IMR-90 (cell line): ENCODE measurements at regions not wholly inside any gene's neighbourhood (a gene's known extent, or its start where the extent isn't known, plus 50 kb on each side); places are given as distances from the start of the nearest gene placed in this dataset.

Experiments
- CEBPB ChIP-seq: IDR thresholded peaks from 2 replicates; pipeline ENCODE4 v1.6.1; 2012; ENCODE audit warnings: low read depth, low read length, improper control_type of control experiment
- CTCF ChIP-seq: conservative IDR thresholded peaks from 2 replicates; pipeline ENCODE4 v1.5.1; 2012; ENCODE audit warnings: mild to moderate bottlenecking, low read depth, low read length, improper control_type of control experiment
- MAZ ChIP-seq: IDR thresholded peaks from 2 replicates; pipeline ENCODE4 v1.6.1; 2012; ENCODE audit warnings: low read depth, mild to moderate bottlenecking, low read length, improper control_type of control experiment, moderate library complexity, borderline replicate concordance
- POLR2A ChIP-seq: IDR thresholded peaks from 2 replicates; pipeline ENCODE4 v1.6.1; 2012; ENCODE audit warnings: mild to moderate bottlenecking, low read depth, low read length
- RAD21 ChIP-seq: IDR thresholded peaks from 2 replicates; pipeline ENCODE4 v1.6.1; 2012; ENCODE audit warnings: low read length, improper control_type of control experiment
- TF ChIP-seq, protein P1 (sequence below): fragments of 150-350 bp; IDR thresholded peaks from 2 replicates; pipeline ENCODE4 v1.6.1; 2017; ENCODE audit warnings: mild to moderate bottlenecking, antibody characterized with exemption, low read length, low read depth

- TF ChIP-seq CTCF = no peak
- TF ChIP-seq CEBPB = no peak
- TF ChIP-seq POLR2A = no peak
- TF ChIP-seq, protein P1, sequence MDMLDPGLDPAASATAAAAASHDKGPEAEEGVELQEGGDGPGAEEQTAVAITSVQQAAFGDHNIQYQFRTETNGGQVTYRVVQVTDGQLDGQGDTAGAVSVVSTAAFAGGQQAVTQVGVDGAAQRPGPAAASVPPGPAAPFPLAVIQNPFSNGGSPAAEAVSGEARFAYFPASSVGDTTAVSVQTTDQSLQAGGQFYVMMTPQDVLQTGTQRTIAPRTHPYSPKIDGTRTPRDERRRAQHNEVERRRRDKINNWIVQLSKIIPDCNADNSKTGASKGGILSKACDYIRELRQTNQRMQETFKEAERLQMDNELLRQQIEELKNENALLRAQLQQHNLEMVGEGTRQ = no peak
- no peak for TF ChIP-seq MAZ
- TF ChIP-seq RAD21 = no peak
Observed at GRCh38 chr6:90658497-90658896, 71.6 kb upstream of the MAP3K7 start.
